IMR-90 (cell line): ENCODE measurements at regions not wholly inside any gene's neighbourhood (a gene's known extent, or its start where the extent isn't known, plus 50 kb on each side); places are given as distances from the start of the nearest gene placed in this dataset.
A peak's percentile ranks its signal among the peaks of the same experiment; 100 is the strongest.

Source experiments
- ATAC-seq: fragments of 200-7000 bp; cut with Tn5 transposase; 2 replicates; pipeline ENCODE4 v1.9.1; 2020; ENCODE audit warnings: low read depth, mild to moderate bottlenecking, moderate library complexity
- BruUV-seq: library from RNA; stranded (reverse); fragments of 400-500 nt; replicated peaks from 2 replicates; lab custom pipeline; 2021; lab: Mats Ljungman, UMichigan
- CTCF ChIA-PET: fragments of 300-600 bp; formaldehyde crosslinking; extraction: SDS; loops from one replicate; lab custom pipeline; 2021; ENCODE audit warnings: antibody characterized with exemption; lab: Yijun Ruan, JAX
- POLR2A ChIA-PET: fragments of 300-600 bp; sonication (Branson Sonifier 250); formaldehyde crosslinking; loops from one replicate; lab custom pipeline; 2022; ENCODE audit warnings: antibody characterized with exemption; ENCODE audit not compliant: unreplicated experiment; lab: Charles Lee
- DNase-seq: peaks from one replicate; pipeline ENCODE4 v3.0.0; 2013
- H2AFZ ChIP-seq: replicated peaks from 2 replicates; pipeline ENCODE3; 2013; ENCODE audit warnings: low read length, mild to moderate bottlenecking; ENCODE audit not compliant: poor library complexity
- H2AK5ac ChIP-seq: 2 replicates; pipeline ENCODE4 v1.6.1; 2013; ENCODE audit warnings: low read depth, low read length, inconsistent platforms
- H2AK9ac ChIP-seq: replicated peaks from 2 replicates; pipeline ENCODE3; 2013; ENCODE audit warnings: mild to moderate bottlenecking, low read depth, low read length, moderate library complexity; ENCODE audit not compliant: poor library complexity
- H2BK120ac ChIP-seq: 2 replicates; pipeline ENCODE4 v1.6.1; 2013; ENCODE audit warnings: low read depth, low read length, inconsistent platforms
- H2BK15ac ChIP-seq: 3 replicates; pipeline ENCODE4 v1.6.1; 2013; ENCODE audit warnings: low read depth, low read length, inconsistent platforms
- H2BK20ac ChIP-seq: 2 replicates; pipeline ENCODE4 v1.6.1; 2013; ENCODE audit warnings: low read depth, mild to moderate bottlenecking, inconsistent platforms, low read length, moderate library complexity
- H2BK5ac ChIP-seq: 2 replicates; pipeline ENCODE4 v1.6.1; 2013; ENCODE audit warnings: mild to moderate bottlenecking, low read depth, low read length, inconsistent platforms; ENCODE audit not compliant: poor library complexity, severe bottlenecking
- H3K14ac ChIP-seq: replicated peaks from 2 replicates; pipeline ENCODE4 v1.6.1; 2013; ENCODE audit warnings: low read depth, low read length, inconsistent platforms
- H3K18ac ChIP-seq: 2 replicates; pipeline ENCODE4 v1.6.1; 2013; ENCODE audit warnings: low read depth, low read length, control low read depth
- H3K23ac ChIP-seq: 2 replicates; pipeline ENCODE4 v1.6.1; 2013; ENCODE audit warnings: low read depth, low read length, inconsistent platforms
- H3K27ac ChIP-seq: 2 replicates; pipeline ENCODE4 v1.5.1; 2013; ENCODE audit warnings: mild to moderate bottlenecking, control low read depth, low read length; ENCODE audit not compliant: insufficient read depth
- H3K27me3 ChIP-seq: 2 replicates; pipeline ENCODE4 v1.6.1; 2013; ENCODE audit warnings: low read length; ENCODE audit not compliant: control insufficient read depth, insufficient read depth
- H3K36me3 ChIP-seq: 2 replicates; pipeline ENCODE4 v1.6.1; 2013; ENCODE audit warnings: low read length, mixed read lengths; ENCODE audit not compliant: control insufficient read depth, insufficient read depth
- H3K4ac ChIP-seq: 2 replicates; pipeline ENCODE4 v1.6.1; 2013; ENCODE audit warnings: low read depth, low read length, inconsistent platforms
- H3K4me1 ChIP-seq: 2 replicates; pipeline ENCODE4 v1.6.1; 2013; ENCODE audit warnings: low read length, mixed read lengths; ENCODE audit not compliant: control insufficient read depth, insufficient read depth
- H3K4me2 ChIP-seq: 2 replicates; pipeline ENCODE4 v1.6.1; 2013; ENCODE audit warnings: low read depth, mild to moderate bottlenecking, control low read depth, low read length, moderate library complexity
- H3K4me3 ChIP-seq: 2 replicates; pipeline ENCODE4 v1.5.1; 2013; ENCODE audit warnings: low read depth, mild to moderate bottlenecking, control low read depth, low read length, moderate library complexity; ENCODE audit not compliant: insufficient read depth
- H3K56ac ChIP-seq: 2 replicates; pipeline ENCODE4 v1.6.1; 2013; ENCODE audit warnings: low read length, inconsistent platforms; ENCODE audit not compliant: insufficient read depth; ENCODE audit errors: extremely low read depth
- H3K79me1 ChIP-seq, 2 experiments: 2 replicates each; pipeline ENCODE4 v1.6.1; 2013; ENCODE audit warnings: low read length in 2 of 2, inconsistent platforms in 1 of 2, low read depth in 1 of 2
- H3K9ac ChIP-seq: 2 replicates; pipeline ENCODE4 v1.6.1; 2013; ENCODE audit warnings: low read depth, low read length, control low read depth
- H3K9me1 ChIP-seq: 2 replicates; pipeline ENCODE4 v1.6.1; 2013; ENCODE audit warnings: low read length, inconsistent platforms; ENCODE audit not compliant: insufficient read depth
- H3K9me3 ChIP-seq: 2 replicates; pipeline ENCODE4 v1.6.1; 2013; ENCODE audit warnings: low read length; ENCODE audit not compliant: control insufficient read depth, insufficient read depth
- H4K20me1 ChIP-seq: 2 replicates; pipeline ENCODE4 v1.6.1; 2013; ENCODE audit warnings: low read length, inconsistent platforms; ENCODE audit not compliant: insufficient read depth
- H4K5ac ChIP-seq: 2 replicates; pipeline ENCODE4 v1.6.1; 2013; ENCODE audit warnings: mild to moderate bottlenecking, low read depth, low read length, control low read depth
- H4K8ac ChIP-seq, 2 experiments: 2 replicates each; pipeline ENCODE4 v1.6.1; 2013; ENCODE audit warnings: low read depth in 2 of 2, low read length in 2 of 2, control low read depth in 1 of 2, inconsistent platforms in 1 of 2
- H4K91ac ChIP-seq: 2 replicates; pipeline ENCODE4 v1.6.1; 2013; ENCODE audit warnings: low read depth, low read length, inconsistent platforms; ENCODE audit not compliant: insufficient read depth
- BHLHE40 ChIP-seq: fragments of 150-350 bp; IDR thresholded peaks from 2 replicates; pipeline ENCODE4 v1.6.1; 2016; ENCODE audit warnings: mild to moderate bottlenecking, low read depth, low read length
- CEBPB ChIP-seq: IDR thresholded peaks from 2 replicates; pipeline ENCODE4 v1.6.1; 2012; ENCODE audit warnings: low read depth, low read length, improper control_type of control experiment
- CHD1 ChIP-seq: IDR thresholded peaks from 2 replicates; pipeline ENCODE4 v1.6.1; 2012; ENCODE audit warnings: low read depth, low read length, improper control_type of control experiment
- CTCF ChIP-seq: conservative IDR thresholded peaks from 2 replicates; pipeline ENCODE4 v1.5.1; 2012; ENCODE audit warnings: mild to moderate bottlenecking, low read depth, low read length, improper control_type of control experiment
- ELK1 ChIP-seq: fragments of 150-350 bp; IDR thresholded peaks from 2 replicates; pipeline ENCODE4 v1.6.1; 2016; ENCODE audit warnings: low read depth, mild to moderate bottlenecking, low read length, moderate library complexity, borderline replicate concordance
- MAFK ChIP-seq: IDR thresholded peaks from 2 replicates; pipeline ENCODE4 v1.6.1; 2012; ENCODE audit warnings: low read depth, low read length, improper control_type of control experiment
- MAZ ChIP-seq: IDR thresholded peaks from 2 replicates; pipeline ENCODE4 v1.6.1; 2012; ENCODE audit warnings: low read depth, mild to moderate bottlenecking, low read length, improper control_type of control experiment, moderate library complexity, borderline replicate concordance
- MXI1 ChIP-seq: IDR thresholded peaks from 2 replicates; pipeline ENCODE4 v1.6.1; 2012; ENCODE audit warnings: low read depth, mild to moderate bottlenecking, low read length, moderate library complexity, borderline replicate concordance
- NFE2L2 ChIP-seq: fragments of 150-350 bp; IDR thresholded peaks from 2 replicates; pipeline ENCODE4 v1.6.1; 2016; ENCODE audit warnings: low read depth, mild to moderate bottlenecking, low read length
- POLR2A ChIP-seq: IDR thresholded peaks from 2 replicates; pipeline ENCODE4 v1.6.1; 2012; ENCODE audit warnings: mild to moderate bottlenecking, low read depth, low read length
- RAD21 ChIP-seq: IDR thresholded peaks from 2 replicates; pipeline ENCODE4 v1.6.1; 2012; ENCODE audit warnings: low read length, improper control_type of control experiment
- RCOR1 ChIP-seq: IDR thresholded peaks from 2 replicates; pipeline ENCODE4 v1.6.1; 2012; ENCODE audit warnings: mild to moderate bottlenecking, low read length, improper control_type of control experiment; ENCODE audit not compliant: insufficient replicate concordance
- RFX5 ChIP-seq: IDR thresholded peaks from 2 replicates; pipeline ENCODE4 v1.8.0; 2012; ENCODE audit warnings: low read depth, mild to moderate bottlenecking, low read length, moderate library complexity
- SMC3 ChIP-seq: fragments of 150-350 bp; IDR thresholded peaks from 2 replicates; pipeline ENCODE4 v1.6.1; 2016; ENCODE audit warnings: low read depth, mild to moderate bottlenecking, antibody characterized with exemption, low read length, moderate library complexity
- USF2 ChIP-seq: fragments of 150-350 bp; IDR thresholded peaks from 2 replicates; pipeline ENCODE4 v1.6.1; 2017; ENCODE audit warnings: mild to moderate bottlenecking, antibody characterized with exemption, low read length, low read depth
- WGBS, 2 experiments: methylation state at CpG; one replicate each; pipeline versions ENCODE4 v1.1.5 to v1.1.7; 2013; ENCODE audit warnings: missing lambda C conversion rate in 2 of 2; ENCODE audit not compliant: insufficient read length in 1 of 2; ENCODE audit errors: extremely low coverage in 2 of 2; 5-methylcytosine and 5-hydroxymethylcytosine counted together
- dilution Hi-C: fragments of 300-500 bp; cut with HindIII; formaldehyde crosslinking; loops from one replicate; pipeline ENCODE4 v1.14.3; 2018; ENCODE audit warnings: low sequenced_read_pairs; ENCODE audit not compliant: unreplicated experiment
- in situ Hi-C: fragments of 300-500 bp; cut with MboI; formaldehyde crosslinking; loops from 3 replicates; pipeline ENCODE4 v1.14.3; 2019; ENCODE audit warnings: low sequenced_read_pairs, inconsistent platforms, mixed read lengths
- intact Hi-C: fragments of 100-400 bp; cut with micrococcal nuclease; formaldehyde crosslinking; loops from 2 replicates; pipeline ENCODE4 v1.10.0; 2022

- DNase-seq (no peak), ATAC-seq (no peak)
- Histone ChIP-seq H3K9me3 (no peaks in the 10 kb centered on the region), H4K5ac (no peak overlapping the region), H3K4me3 (no peak overlapping the region), H2BK15ac (no peak overlapping the region), H3K23ac (no peak overlapping the region), H4K20me1 (no peaks in the 10 kb centered on the region), H3K18ac (no peak overlapping the region), H3K4ac (no peak overlapping the region), H3K79me1 (no peaks in the 10 kb centered on the region), H2BK120ac (no peak overlapping the region), H2BK20ac (no peak overlapping the region), H2AK5ac (no peak overlapping the region), H4K91ac (no peak overlapping the region), H3K9me1 (no peaks in the 10 kb centered on the region), H2AFZ (peak overlapping the region; percentile 10), H3K56ac (no peak overlapping the region), H3K27me3 (peaks cover 8% of the 10 kb centered on the region), H4K8ac (no peak overlapping the region), H2AK9ac (peak overlapping the region; percentile 57), H2BK5ac (no peak overlapping the region), H3K4me1 (no peaks in the 10 kb centered on the region), H3K4me2 (no peak overlapping the region), H3K27ac (no peak overlapping the region), H3K14ac (no peak overlapping the region), H3K9ac (no peak overlapping the region), H3K36me3 (no peaks in the 10 kb centered on the region)
- dilution Hi-C loops (no loop called here), in situ Hi-C loops (no loop called here), intact Hi-C loops (loop anchor here (5.0 to 10.0 kb wide), 3 partner anchors 761 to 1851 kb away; no protein-coding TSS in a partner anchor)
- POLR2A ChIA-PET, result no interaction called here
- BruUV-seq, result no TSS peak
- CTCF ChIA-PET, result interaction anchor here (0.9 kb wide), 1 partner anchor 1852 kb away, joined by 3 read pairs; no protein-coding TSS in a partner anchor
- whole genome bisulfite sequencing, 2 experiments, result 0 to 80% methylated on average over 1 of the region's 4 CpGs
- TF ChIP-seq RFX5 (no peak), MAZ (no peak), CTCF (no peak), POLR2A (no peak), NFE2L2 (no peak), CEBPB (no peak), RCOR1 (no peak), ELK1 (no peak), USF2 (no peak), CHD1 (no peak), MXI1 (no peak), MAFK (no peak), BHLHE40 (no peak), RAD21 (no peak), SMC3 (no peak)
Observed at GRCh38 chr20:39111359-39112177, 149.4 kb downstream of the DHX35 start.
